Keratinocyte (primary cell): ENCODE measurements at regions not wholly inside any gene's neighbourhood (a gene's known extent, or its start where the extent isn't known, plus 50 kb on each side); places are given as distances from the start of the nearest gene placed in this dataset.

ENCODE experiments used
- CTCF ChIP-seq, 3 experiments: IDR thresholded peaks in 1 of 3; conservative IDR thresholded peaks in 1 of 3; optimal IDR thresholded peaks in 1 of 3; 2 replicates in 2 of 3; 3 replicates in 1 of 3; pipeline versions ENCODE3 to v1.5.1; 2011; ENCODE audit warnings: low read length in 3 of 3, mild to moderate bottlenecking in 3 of 3, moderate library complexity in 2 of 3, control low read depth in 1 of 3, inconsistent platforms in 1 of 3; ENCODE audit not compliant: insufficient read depth in 2 of 3; ENCODE audit errors: extremely low read depth in 1 of 3
- EZH2 ChIP-seq: IDR thresholded peaks from one replicate; pipeline ENCODE4 v1.6.1; 2012; ENCODE audit warnings: inconsistent platforms, mild to moderate bottlenecking, low read length, moderate library complexity

- TF ChIP-seq CTCF (optimal IDR thresholded peaks at IDR 0.05 in 1 of 3, IDR thresholded peaks at IDR 0.05 in 1 of 3, conservative IDR thresholded peaks at IDR 0.05 in 1 of 3; ENCODE audit: extremely low read depth in 1 of 3, insufficient read depth in 2 of 3, low read length in 3 of 3) (no peak), EZH2 (no peak)
Observed at GRCh38 chr6:67887419-67887746, 747.7 kb upstream of the ADGRB3 start.
